Daoy (cell line): ENCODE measurements at regions not wholly inside any gene's neighbourhood (a gene's known extent, or its start where the extent isn't known, plus 50 kb on each side); places are given as distances from the start of the nearest gene placed in this dataset.

Experiments
- DNase-seq: peaks from one replicate; pipeline ENCODE4 v3.0.0-alpha.2; 2015; ENCODE audit warnings: low read depth

- DNase-seq, result no peak
Measured at GRCh38 chr3:68306571-68306970, 625.8 kb downstream of the TAFA4 start.

GRCh38 chr3:68295457-68295856, 636.9 kb downstream of the TAFA4 start:
- DNase-seq, result no peak

GRCh38 chr3:68290333-68290732, 635.9 kb upstream of the SUCLG2 start:
- no peak for DNase-seq

GRCh38 chr3:68288085-68288484, 633.7 kb upstream of the SUCLG2 start:
- no peak for DNase-seq

DNA sequence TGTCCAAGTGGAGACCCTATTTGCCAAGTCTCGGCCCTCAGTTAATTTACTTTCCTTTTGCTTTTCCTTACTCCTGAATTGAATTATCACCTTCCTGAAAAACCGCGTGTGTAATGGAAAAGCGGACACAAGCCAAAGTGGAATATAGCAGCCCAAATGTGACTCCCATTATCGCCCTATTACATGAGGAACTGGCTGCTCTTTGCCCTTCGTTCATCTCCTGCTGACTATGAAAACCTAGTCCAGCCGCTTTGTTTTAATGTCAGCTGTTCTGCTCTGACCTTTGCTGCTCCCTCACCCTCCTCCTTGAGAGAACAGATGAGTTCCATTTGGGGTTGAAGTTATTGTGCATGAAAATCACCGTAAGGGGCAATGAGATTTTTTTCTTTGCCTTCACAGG, 632.7 kb upstream of the SUCLG2 start:
- DNase-seq, result no peak

GRCh38 chr3:68274286-68274685, 619.9 kb upstream of the SUCLG2 start:
- no peak for DNase-seq

DNA sequence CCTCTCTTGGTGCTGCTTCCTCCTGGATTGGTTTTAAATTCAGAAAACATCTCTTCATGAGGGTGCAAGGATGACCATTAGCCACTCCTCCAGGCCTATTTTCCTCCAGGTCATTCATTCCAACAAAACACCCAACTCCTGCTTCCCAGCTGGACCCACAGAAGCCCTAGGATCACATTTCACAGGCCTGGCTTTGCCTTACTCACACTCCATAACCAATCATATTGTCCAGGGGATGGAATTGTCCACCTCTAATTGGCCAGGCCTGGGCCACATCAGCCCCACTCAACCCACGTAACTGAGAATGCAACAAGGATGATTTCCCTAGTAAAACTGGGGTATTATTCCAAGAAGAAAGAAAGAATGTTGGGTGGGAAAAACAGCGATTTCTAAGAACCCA, 616.7 kb upstream of the SUCLG2 start:
- no peak for DNase-seq

DNA sequence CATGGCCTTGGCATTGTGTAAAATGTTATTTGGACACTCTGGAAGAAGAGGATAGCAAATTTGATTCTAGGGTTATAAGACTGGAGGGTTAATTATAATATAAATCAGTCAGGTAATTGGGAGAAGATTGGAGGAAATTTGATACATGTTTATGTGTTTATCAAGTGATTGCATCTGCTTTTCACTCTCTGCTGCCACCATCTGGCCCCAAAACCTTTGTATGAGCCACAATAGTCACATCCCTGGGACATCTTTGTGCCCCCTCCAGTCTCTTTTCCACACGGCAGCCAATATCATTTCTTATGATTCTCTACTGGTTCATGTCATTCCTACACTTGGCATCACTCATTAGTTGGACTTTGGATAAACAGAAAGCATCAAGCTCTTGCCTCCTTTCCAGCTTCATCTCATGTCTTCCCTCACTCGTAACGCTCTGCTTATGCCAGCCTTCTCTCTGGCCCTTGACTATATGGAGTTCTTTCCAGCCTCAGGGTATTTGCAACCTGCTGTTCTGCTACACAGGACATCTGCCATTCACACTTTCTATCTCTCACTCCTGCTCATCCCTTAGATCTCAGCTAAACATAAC, 602.3 kb upstream of the SUCLG2 start:
- DNase-seq, result no peak

GRCh38 chr3:68249265-68249664, 594.9 kb upstream of the SUCLG2 start:
- DNase-seq, result no peak

DNA sequence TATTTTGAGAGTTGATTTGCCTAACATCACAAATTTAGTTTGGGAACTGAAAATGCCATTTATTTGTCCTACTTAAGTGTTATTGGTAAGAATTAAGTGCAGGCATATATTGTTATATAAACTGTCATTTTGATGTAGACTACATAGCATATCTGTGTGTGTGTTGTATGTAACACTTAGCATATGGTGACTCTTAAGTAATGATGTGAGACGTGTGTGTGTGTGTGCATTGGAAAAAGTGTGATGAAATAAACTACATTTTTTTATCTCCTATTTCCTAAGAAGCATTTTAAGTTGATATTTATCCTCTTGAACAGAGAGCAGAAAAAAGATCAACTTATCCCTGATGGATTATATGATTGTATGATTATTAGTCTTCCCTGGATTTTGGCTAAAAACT, 588.2 kb upstream of the SUCLG2 start:
- DNase-seq, result no peak

- no peak for DNase-seq
Measured at GRCh38 chr3:68239542-68239941, 585.1 kb upstream of the SUCLG2 start.

DNA sequence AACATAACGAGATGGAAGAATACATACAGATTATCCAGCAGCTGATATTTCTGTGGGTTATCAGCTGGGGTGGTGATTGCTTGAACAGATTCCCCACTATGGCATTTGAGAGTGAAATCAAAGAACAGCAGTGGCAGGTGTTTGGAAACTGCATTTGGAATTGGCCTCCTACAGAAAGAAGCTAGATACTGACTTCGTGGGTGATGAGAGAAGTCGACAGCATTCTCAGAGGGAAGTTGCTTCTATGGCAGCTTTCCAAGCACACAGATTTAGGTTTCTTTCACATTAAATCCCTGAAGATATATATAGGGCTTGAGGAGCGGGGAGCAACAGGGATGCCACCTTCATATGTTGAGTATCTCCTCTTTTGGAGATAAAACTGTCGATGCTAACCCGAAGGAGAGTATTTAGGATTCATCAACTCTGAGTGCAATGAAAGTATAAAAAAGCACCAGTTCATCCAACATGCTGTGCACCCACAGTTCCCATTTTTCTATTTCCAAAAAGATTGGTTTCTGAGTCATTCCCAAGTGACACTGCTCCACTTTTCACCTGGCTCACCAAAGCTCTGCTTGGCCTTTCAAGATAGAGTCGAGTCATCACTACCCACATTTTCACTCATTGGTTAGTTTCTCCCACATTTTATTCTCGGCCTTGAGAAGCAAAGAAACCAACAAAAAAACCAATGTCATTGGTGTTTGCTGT, 579.8 kb upstream of the SUCLG2 start:
- DNase-seq, result no peak

DNA sequence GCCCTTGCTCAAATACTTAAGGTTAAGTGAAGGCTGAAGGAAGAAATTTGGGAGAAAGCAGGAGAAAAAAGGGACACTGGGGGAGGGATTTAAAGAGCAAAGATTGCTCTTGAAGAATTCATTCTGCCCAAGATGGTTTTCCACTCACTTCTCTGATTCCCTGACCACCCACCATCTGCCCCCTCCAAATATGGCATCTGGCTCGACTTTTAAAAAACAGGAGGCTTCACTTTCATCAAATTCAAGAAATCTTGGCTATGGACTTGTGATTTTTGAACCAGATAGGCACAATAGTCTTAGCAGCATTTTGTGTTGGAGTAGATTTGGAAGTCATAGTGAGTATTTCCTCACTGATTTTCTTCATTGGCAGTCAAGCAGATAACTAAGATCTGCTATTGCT, 574.4 kb upstream of the SUCLG2 start:
- no peak for DNase-seq

- no peak for DNase-seq
Measured at GRCh38 chr3:68220832-68221231, 566.4 kb upstream of the SUCLG2 start.

- no peak for DNase-seq
Measured at GRCh38 chr3:68211637-68212036, 557.2 kb upstream of the SUCLG2 start.

DNA sequence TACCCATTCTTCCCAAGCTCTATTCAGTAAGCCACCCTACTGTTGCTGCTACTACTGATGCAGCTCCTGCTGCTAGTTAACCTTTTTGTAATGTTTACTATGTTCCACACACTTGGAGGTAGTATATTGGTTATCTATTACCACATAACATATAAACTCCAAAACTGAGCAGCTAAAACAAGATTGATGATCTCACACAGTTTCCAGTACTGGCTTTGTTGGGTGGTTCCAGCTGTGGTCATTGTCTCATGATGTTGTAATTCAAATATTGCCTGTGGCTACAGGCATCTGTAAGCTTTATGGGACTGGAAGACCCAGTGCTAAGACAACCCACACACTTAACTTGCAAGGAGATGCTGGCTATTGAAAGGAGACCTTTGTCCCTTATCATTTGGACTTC, 556.2 kb upstream of the SUCLG2 start:
- DNase-seq, result no peak

DNA sequence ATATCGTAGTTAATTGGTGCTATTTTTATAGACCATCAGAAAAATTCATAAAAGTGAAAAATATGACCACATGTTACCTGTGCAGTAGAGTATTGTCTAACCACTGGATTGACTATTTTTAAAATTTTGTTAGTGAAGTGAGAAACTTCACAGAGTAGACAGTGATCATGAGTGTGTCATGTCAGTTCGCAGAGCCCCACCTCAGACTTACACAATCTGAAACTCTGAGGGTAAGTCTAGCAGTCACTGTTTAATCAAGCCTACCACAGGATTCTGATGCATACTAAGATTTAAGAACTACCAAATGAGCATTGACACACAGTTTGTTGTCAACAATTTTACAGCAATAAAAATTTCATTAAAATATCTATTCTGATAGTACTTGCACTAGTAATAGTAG, 552.9 kb upstream of the SUCLG2 start:
- no peak for DNase-seq

DNA sequence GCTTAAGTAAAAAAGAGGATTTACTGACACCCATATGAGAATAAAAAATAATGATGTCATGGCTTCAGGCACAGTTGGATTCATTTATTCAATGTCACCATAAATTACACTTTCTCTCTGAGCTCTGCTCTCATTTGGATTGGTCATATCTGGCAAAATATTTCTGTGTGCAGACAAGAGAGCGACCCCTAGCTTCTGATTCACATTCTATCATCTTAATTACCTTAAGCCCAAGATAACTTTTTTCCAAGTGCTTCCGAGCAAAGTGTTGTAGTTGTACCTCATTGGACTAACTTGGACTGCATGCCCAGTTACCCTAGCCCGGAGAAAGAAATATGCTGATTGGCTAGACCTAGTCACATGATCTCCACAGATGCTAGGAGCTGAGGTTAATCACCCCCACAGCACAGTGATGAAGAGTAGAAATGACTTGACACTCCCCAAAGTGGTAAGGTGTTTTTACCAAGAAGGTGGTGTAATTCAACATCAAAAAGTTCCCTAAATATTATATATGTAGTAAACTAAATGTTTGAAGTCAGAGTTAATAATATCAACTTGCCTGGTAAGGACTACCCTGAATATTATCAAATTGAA, 552.2 kb upstream of the SUCLG2 start:
- no peak for DNase-seq

- no peak for DNase-seq
Measured at GRCh38 chr3:68186733-68187132, 532.3 kb upstream of the SUCLG2 start.

- no peak for DNase-seq
Measured at GRCh38 chr3:68176600-68176999, 522.2 kb upstream of the SUCLG2 start.

DNA sequence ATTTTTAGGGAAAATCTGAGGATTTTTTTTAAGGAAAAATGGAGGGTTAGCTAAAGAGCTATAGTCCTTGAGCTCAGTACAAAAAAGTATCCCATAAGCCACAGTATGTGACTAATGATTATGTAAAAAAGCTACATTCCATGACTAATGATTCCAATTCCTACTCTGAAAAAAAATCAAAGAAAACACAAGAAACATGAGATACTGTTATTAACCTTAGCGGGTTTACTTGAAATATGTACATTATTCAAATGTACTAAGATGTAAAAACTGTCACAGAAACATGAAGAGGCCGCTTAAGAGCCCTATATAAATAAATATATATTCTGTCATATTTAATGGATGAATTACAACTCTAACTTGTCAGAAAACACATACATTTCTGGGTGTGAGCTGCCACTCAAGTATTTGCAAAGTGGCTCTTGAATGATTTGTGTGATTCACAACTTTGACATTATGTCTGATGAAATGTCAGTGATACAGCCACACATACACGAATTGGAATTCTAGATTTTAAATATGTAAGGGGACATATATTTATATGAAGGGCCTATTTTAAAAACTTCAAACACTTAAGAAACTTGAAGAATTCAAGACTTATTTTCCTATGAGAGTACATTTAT, 518.7 kb upstream of the SUCLG2 start:
- DNase-seq, result no peak

DNA sequence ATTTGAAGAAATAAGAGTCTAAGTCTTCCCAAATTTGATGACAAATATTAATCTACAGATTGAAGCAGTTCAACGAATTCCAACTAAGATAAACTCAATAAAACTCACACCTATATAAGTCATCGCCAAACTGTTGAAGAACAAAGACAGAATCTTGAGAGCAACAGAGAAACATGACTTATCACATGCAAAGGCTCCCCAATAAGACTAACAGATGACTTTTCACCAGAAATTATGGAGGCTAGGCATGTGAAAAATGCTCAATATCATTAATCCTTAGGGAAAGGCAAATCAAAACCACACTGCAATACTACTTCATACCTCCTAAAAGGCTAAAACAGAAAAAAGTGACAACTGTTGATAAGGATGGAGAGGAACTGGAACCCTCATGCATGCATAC, 517.6 kb upstream of the SUCLG2 start:
- DNase-seq, result no peak

GRCh38 chr3:68163968-68164367, 509.6 kb upstream of the SUCLG2 start:
- no peak for DNase-seq
